ENCODE measurements at regions not wholly inside any gene's neighbourhood (a gene's known extent, or its start where the extent isn't known, plus 50 kb on each side); places are given as distances from the start of the nearest gene placed in this dataset.

DNA sequence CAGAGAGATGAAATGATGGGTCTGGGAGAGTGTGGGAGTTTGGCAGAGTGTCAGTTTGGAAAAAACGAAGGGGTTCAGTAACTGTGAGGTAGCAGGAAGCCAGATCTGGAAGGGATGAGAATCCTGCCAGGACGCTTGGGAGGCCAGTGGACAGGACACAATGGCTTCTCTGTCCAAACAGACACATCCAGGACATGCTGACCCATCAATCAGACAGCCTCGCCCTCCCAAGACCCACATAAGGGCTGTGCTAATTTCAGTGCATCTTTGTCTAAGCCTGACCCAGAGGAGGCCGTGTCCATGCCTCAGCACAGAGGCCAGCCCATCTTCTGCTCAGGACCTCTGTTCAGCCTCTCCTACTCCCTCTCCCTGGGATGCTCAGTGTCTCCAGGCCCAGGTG, 576.5 kb upstream of the B3GAT1 start:
- peaks cover 29% of the 10 kb centered on the region for H3K27me3 ChIP-seq (ENCODE audit: insufficient read depth, low read depth)
- intact Hi-C loops (cut with micrococcal nuclease; ENCODE audit: unreplicated experiment), result no loop called here
- no peak overlapping the region for H3K27ac ChIP-seq
- TF ChIP-seq, protein P1, sequence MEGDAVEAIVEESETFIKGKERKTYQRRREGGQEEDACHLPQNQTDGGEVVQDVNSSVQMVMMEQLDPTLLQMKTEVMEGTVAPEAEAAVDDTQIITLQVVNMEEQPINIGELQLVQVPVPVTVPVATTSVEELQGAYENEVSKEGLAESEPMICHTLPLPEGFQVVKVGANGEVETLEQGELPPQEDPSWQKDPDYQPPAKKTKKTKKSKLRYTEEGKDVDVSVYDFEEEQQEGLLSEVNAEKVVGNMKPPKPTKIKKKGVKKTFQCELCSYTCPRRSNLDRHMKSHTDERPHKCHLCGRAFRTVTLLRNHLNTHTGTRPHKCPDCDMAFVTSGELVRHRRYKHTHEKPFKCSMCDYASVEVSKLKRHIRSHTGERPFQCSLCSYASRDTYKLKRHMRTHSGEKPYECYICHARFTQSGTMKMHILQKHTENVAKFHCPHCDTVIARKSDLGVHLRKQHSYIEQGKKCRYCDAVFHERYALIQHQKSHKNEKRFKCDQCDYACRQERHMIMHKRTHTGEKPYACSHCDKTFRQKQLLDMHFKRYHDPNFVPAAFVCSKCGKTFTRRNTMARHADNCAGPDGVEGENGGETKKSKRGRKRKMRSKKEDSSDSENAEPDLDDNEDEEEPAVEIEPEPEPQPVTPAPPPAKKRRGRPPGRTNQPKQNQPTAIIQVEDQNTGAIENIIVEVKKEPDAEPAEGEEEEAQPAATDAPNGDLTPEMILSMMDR (conservative IDR thresholded peaks at IDR 0.05), result no peak
- TF ChIP-seq EZH2 (IDR thresholded peaks at IDR 0.05; ENCODE audit: low read depth), result no peak
- no peaks in the 10 kb centered on the region for H3F3A ChIP-seq (ENCODE audit: insufficient read depth, low read depth)
- no peaks in the 10 kb centered on the region for H3K79me2 ChIP-seq (ENCODE audit: low read depth)
- ChIA-PET POLR2A (ENCODE audit: unreplicated experiment) (no interaction called here), CTCF (no interaction called here)
- H3K4me3 ChIP-seq, result no peak overlapping the region
- H2AFZ ChIP-seq, result no peak overlapping the region
- no TSS peak for BruUV-seq (replicated peaks)
- H3K4me2 ChIP-seq, result no peak overlapping the region
- H3K9me2 ChIP-seq (ENCODE audit: insufficient read depth), result no peaks in the 10 kb centered on the region
- H3K4me1 ChIP-seq (replicated peaks; ENCODE audit: insufficient read depth), result no peaks in the 10 kb centered on the region
- DNase-seq, result no peak
- no peaks in the 10 kb centered on the region for H3K9me3 ChIP-seq (ENCODE audit: insufficient read depth, low read depth)
- no peaks in the 10 kb centered on the region for H4K20me1 ChIP-seq (ENCODE audit: insufficient read depth)
- no peaks in the 10 kb centered on the region for H3K36me3 ChIP-seq (ENCODE audit: low read depth)

DNA sequence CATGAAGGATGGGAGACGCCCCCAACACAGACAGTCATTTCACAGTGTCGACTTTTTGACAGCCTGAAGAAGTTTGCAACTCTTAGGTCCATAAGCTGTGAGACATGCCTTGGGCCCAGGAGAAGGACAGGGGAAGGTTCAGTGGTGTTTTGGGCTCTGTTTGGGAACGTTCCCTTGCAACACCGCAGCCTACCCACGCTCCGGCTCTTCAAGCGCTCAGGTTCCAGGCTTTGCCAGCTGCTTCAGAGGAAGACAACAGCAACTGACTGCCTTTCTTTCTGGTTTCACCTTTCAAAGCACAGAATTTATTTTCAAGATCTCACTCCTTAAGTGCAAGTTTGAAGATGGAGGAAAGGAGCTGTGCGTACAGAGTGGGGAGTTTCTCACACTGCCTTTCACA, 575.8 kb upstream of the B3GAT1 start:
- Histone ChIP-seq H3K36me3 (ENCODE audit: low read depth) (no peaks in the 10 kb centered on the region), H4K20me1 (ENCODE audit: insufficient read depth) (no peaks in the 10 kb centered on the region), H3K27ac (no peak overlapping the region), H2AFZ (no peak overlapping the region), H3K27me3 (ENCODE audit: insufficient read depth, low read depth) (peaks cover 31% of the 10 kb centered on the region), H3K9me3 (ENCODE audit: insufficient read depth, low read depth) (no peaks in the 10 kb centered on the region), H3K79me2 (ENCODE audit: low read depth) (no peaks in the 10 kb centered on the region), H3K4me3 (no peak overlapping the region), H3K4me2 (no peak overlapping the region), H3F3A (ENCODE audit: insufficient read depth, low read depth) (no peaks in the 10 kb centered on the region), H3K9me2 (ENCODE audit: insufficient read depth) (no peaks in the 10 kb centered on the region), H3K4me1 (replicated peaks; ENCODE audit: insufficient read depth) (no peaks in the 10 kb centered on the region)
- TF ChIP-seq, protein P1 (conservative IDR thresholded peaks at IDR 0.05), result no peak
- TF ChIP-seq EZH2 (IDR thresholded peaks at IDR 0.05; ENCODE audit: low read depth), result no peak
- intact Hi-C loops (cut with micrococcal nuclease; ENCODE audit: unreplicated experiment), result no loop called here
- BruUV-seq (replicated peaks), result no TSS peak
- ChIA-PET POLR2A (ENCODE audit: unreplicated experiment) (no interaction called here), CTCF (no interaction called here)
- no peak for DNase-seq

DNA sequence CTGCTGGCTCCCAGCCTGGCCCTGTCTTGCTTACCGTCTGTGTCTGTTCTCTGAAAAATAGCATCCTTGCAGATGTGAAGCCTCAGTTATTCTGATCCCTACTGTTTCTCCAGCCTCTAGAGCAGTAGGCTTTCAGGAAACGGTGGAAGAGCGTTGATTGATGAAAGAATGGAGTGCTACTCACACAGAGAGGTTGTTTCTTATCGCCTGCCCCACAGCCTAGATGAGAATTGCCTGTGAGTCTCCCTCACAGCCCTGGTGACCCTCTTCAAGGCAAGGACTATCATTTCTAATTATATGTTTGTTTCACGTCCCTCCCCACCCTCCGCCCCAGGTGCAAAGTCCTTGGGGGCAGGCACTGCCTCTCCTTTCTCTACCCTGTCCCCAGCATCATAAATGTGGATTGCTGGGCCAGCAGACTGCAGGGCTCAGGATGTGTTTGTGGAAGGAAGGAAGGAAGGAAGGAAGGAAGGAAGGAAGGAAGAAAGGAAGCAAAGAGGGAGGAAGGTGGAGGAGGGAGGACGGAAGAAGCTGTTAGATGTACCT, 575.3 kb upstream of the B3GAT1 start:
- ChIA-PET CTCF (no interaction called here), POLR2A (ENCODE audit: unreplicated experiment) (no interaction called here)
- no peaks in the 10 kb centered on the region for H3K9me3 ChIP-seq (ENCODE audit: insufficient read depth, low read depth)
- no peak overlapping the region for H3K27ac ChIP-seq
- no peaks in the 10 kb centered on the region for H4K20me1 ChIP-seq (ENCODE audit: insufficient read depth)
- no peaks in the 10 kb centered on the region for H3K36me3 ChIP-seq (ENCODE audit: low read depth)
- intact Hi-C loops (cut with micrococcal nuclease; ENCODE audit: unreplicated experiment), result no loop called here
- no peak overlapping the region for H2AFZ ChIP-seq
- no peak for DNase-seq
- TF ChIP-seq, protein P1 (conservative IDR thresholded peaks at IDR 0.05), result no peak
- no peak for TF ChIP-seq EZH2 (IDR thresholded peaks at IDR 0.05; ENCODE audit: low read depth)
- peaks cover 35% of the 10 kb centered on the region for H3K27me3 ChIP-seq (ENCODE audit: insufficient read depth, low read depth)
- no peak overlapping the region for H3K4me2 ChIP-seq
- no peaks in the 10 kb centered on the region for H3K4me1 ChIP-seq (replicated peaks; ENCODE audit: insufficient read depth)
- H3K4me3 ChIP-seq, result no peak overlapping the region
- BruUV-seq (replicated peaks), result no TSS peak
- H3K79me2 ChIP-seq (ENCODE audit: low read depth), result no peaks in the 10 kb centered on the region
- no peaks in the 10 kb centered on the region for H3F3A ChIP-seq (ENCODE audit: insufficient read depth, low read depth)
- H3K9me2 ChIP-seq (ENCODE audit: insufficient read depth), result no peaks in the 10 kb centered on the region
